GM19463 (cell line): ENCODE measurements at regions not wholly inside any gene's neighbourhood (a gene's known extent, or its start where the extent isn't known, plus 50 kb on each side); places are given as distances from the start of the nearest gene placed in this dataset.

ENCODE experiments used
- ATAC-seq: cut with Tn5 transposase; IDR thresholded peaks from one replicate; pipeline ENCODE4 v1.9.1; 2021; ENCODE audit warnings: mild to moderate bottlenecking, moderate library complexity; ENCODE audit not compliant: unreplicated experiment

DNA sequence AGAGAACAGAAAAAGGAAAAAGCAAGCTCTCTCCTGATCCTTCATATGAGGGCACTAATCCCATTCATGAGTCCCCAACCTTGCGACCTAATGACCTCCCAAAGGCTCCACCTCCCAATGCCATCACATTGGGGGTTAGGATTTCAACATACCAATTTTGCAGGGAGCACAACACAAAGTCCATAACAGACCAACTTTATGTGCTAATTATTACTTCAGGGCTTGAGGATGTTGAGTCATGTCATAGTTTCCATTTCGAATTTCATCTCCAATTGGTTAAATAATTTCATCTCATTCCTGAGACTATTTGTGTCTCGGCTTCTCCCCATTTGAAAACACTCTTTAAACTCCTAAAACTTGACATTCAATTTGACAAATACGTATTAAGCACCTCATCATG is 69.9 kb upstream of the KLF7 start:
- ATAC-seq, result no peak

- ATAC-seq, result no peak
Measured at GRCh38 chr2:207236156-207236935, 70.6 kb upstream of the KLF7 start.

DNA sequence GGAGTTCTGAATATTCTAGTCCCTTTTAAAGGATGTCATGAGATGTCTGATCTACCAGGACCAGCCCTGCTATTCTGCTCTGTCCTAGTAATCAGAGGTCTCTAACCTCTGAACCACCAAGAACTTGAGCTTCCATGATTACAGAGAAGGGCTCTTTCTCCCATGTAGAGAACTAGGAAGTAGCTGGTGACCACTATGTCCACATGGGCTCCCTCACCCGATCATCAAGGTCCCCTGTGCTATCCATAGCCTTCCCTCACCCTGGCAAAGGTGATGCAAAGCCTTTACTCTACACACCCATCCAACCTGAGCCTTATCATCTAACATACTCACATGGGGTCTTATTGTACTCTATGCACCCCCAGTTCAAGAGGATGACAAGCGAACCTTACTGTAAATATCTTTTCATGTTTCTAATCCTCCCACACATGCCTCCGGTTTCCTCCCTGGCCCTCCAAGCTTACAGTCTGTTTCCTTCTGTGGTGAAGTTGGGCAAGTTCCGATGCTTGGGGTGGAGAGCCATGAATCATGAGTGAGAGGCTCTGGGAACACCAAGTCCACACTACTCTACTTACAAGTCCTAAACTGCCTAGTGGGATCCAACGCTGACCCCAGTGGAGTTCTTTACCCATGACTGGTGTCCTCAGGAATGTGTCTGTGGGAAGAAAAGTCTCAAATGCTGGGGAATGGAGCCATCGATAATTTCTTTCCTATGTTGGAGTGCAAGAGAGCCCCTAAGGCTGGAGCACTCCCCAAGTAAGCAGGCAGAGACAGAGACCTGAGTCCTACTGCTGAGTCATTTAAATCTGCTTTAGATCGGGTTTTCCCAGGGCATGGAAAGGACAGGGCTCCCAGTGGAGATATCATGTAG is 73.3 kb upstream of the KLF7 start:
- ATAC-seq, result no peak

DNA sequence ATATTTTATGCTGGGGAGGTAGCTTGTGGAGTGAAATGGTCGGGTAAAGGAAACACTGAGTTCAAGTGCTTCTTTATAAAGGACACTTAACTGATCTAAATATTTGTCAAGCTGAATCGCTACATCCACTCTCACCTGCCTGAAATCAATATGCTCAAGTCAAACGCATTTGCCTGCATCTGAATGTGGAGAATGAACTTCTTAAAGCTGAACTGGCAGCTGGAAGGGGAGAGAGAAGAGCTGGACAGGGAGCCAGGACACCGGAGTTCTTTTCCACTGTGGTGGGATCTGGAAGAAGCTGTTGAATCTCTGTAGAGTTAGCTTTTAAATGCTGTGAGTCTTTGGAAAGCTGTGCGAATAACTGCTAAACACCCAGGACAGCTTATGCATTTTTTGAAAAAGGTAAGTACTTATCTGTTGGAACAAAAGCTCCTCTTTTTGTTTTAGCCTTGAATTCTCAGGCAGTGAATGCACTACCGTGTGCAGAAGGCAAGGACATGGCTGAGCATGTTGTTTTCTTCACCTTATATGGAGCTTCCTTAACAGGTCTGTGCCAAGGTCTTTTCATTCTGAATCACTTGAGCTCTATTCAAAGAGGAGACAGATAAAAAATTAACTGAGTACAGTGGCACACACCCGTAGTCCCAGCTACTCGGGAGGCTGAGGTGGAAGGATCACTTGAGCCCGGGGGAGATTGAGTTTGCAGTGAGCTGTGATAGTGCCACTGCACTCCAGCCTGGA is 74.2 kb upstream of the KLF7 start:
- ATAC-seq, result peak; percentile 59

- ATAC-seq, result no peak
Measured at GRCh38 chr2:207240649-207241048, 74.9 kb upstream of the KLF7 start.

GRCh38 chr2:207241198-207241597 is 75.5 kb upstream of the KLF7 start:
- peak; percentile 40 for ATAC-seq

DNA sequence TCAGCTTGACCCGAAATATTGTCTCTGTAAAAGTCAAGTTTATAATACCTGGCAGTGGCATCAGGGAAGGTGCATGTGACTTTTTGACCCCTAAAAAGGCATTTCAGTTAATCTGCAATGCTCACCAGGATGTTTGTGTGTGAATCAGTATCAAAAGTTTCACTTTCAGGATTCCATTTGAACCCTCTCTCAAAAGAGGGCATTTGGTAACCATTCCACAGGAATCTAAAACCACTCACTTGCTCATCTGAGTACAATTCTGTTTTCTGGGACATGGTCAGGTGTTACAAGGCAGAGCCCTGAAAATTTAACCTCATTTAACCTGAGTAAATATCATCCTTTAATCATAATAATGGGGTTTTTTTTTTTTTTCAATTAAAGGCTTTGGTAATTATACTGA is 77.9 kb upstream of the KLF7 start:
- ATAC-seq, result no peak

GRCh38 chr2:207244971-207245925 is 79.5 kb upstream of the KLF7 start:
- ATAC-seq, result no peak

- no peak for ATAC-seq
Measured at GRCh38 chr2:207248702-207249377, 83.1 kb upstream of the KLF7 start.

- no peak for ATAC-seq
Measured at GRCh38 chr2:207251022-207251421, 85.3 kb upstream of the KLF7 start.

DNA sequence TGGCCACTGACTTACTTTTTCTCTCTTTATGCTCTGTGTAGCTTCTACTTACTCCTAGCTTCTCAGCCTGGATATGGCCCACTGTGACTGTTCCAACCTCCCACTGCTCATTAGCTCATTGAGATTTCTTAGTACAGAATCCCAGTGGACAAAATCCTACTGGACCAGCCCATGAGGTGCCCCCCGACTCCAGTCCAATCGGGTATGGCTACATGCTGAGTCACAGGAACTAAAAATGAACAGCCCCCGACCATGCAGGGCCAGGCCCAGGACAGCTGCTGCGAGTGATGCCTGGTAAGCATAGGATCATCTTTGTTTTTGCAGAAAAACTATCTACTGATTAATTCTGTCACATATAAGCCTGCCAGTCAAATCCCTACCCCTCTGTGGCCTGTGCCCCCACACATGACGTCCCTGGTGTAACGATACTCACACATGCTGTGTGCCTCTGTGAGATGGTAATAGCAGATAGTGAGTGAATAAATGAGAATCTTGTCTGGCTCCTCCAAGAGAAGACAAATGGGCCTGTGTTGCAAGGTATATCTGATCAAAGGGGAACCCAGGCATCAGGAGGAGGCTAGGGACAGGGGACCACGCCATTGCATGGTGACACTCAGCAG is 85.9 kb upstream of the KLF7 start:
- no peak for ATAC-seq

- no peak for ATAC-seq
Measured at GRCh38 chr2:207252416-207252815, 86.7 kb upstream of the KLF7 start.

DNA sequence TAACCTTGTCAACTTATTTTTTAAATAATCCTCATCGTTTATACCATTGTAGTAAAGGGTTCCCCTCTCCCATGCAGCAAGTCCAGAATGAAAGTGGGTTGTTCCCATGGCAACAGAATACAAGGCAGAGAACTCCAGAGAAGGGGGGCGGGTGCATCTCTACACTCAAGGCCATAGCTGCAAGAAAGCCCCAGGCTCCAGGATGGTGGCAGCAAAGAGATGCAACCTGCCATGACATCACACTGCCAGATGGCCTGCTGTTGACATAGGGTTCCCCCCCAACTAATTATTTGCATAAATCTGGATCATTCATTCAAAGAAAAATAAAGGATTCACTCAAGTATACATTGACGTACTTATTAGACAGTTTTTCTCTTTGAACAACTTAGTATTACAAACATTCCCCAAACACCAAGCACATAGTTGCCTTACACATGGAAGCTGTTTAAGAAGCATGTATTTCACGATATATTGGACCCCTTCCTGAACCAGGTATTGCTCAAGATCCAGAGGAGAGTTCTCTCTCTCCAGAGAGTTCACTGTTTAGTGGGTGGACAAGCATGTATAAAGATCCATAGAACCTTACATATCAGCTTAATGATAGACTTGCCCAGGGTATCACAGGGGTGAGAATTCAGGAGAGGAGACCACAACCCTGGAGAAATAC is 87.4 kb upstream of the KLF7 start:
- ATAC-seq, result no peak

DNA sequence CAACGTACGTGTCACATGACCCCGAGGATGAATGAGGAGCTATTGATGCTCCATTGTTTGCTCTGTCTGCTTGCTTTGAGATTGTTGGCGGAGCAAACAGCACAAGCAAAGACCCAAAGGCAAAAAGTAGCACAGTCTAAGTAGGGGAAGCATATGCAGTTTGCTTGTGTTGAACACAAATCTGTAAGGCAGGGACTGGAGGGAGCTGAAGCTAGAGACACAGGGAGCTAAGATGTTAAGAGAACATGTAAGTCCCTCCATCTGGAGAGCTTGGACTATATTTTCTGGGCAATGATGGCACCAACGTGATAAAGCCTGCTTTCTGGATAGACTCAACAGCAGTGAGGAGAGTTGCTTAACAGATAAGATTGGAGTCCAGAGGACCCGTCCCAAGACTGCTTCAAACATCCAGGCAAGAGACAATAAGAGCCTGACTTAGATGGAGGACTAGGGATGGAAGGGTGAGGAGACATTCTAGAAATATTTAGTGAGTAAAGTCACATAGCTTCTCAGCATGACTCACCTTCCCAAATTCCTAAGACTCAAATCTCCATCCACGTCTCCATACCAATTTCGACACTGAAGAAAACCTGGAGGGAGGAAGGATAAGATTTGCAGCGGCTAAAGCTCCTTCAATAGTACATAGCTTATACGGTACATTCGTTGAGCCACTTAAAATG is 88.1 kb upstream of the KLF7 start:
- no peak for ATAC-seq

DNA sequence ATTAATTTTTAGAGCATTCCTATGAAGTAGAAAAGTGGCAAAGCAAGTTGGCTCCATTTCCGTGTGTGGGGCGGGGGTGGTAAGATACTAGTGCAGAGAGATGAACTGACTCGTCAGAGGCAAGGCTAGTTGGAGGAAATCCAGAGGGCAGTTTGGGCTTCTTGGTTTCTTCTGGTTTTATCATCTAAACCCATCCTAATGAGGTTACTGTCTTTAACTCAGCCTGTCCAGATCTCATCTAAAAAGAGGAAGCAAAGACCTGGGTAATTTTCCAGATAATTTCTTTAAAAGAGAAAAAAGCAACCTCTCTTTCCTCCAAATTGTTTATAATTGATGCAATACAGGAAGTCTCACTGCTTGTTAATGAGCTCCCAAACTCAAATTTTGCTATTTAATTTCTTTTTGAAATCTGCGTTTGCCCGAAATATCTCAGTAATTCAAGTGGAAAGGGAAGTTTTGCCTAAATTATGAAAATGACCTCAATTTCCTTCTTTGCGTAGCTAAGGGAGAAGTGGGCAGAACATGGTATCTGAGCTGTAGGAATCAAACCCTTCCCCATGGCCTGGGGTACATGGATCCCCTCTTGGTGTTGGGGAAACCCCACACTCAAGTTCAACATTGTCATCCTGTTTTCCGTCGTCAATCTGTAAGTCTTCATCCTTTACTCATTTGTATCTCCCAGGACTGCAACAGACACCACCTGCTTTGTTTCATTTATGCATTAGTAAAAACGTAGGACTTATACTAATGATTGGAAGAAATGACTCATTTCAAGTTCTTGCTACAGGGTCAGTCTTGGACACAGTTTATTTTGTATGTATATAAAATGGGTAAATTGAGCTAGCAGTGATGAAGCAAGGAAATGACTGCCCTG is 89.1 kb upstream of the KLF7 start:
- ATAC-seq, result no peak

DNA sequence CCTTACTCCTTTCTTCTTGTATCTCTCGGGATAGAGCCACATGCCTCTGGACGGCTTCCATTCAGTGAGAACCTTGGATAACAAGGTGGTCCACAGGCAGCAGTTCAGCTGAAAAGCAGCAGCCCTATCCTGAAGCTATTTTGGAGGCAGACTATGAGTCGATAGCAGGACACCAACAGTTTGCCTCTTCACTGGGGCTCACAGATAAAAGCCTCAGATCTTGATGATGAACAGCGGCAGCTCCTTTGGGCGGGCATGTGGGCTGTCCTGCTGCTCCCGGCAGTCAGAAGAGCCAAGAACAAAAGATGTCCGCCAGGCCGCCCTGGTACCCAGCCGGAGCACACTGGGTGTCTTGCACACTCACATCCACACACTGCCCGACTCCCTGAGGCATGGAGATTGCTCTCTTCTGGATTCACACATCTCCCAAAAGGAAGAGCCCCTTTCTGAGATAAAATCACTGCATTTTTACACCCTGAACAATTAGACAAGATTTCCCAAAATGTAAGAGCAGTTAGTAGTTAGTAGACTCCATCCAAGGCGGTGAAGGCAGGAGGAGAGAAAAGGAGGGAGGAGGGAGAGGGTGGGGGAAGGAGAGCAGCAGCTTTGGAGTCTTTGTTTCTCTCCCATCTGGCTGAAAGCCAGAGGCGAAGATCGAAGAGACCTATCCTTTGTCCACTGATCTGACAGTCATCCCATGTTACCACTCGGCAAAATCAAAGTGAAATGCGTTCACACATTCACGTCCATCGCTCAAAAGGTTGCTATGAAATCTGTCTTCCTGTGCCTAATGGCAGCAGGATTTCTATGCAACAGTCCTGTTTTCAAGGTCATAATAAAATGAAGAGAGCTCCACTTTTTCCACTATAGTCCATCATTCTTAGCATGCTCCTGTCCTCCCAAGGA is 90.1 kb upstream of the KLF7 start:
- ATAC-seq, result no peak
